ENCODE measurements at regions not wholly inside any gene's neighbourhood (a gene's known extent, or its start where the extent isn't known, plus 50 kb on each side); places are given as distances from the start of the nearest gene placed in this dataset.

- ChIA-PET POLR2A (no interaction called here), CTCF (no interaction called here)
- Histone ChIP-seq H3K27ac (ENCODE audit: low read length) (no peak overlapping the region), H3K9me3 (ENCODE audit: control insufficient read depth, insufficient read depth, low read depth, low read length) (no peaks in the 10 kb centered on the region), H3K27me3 (ENCODE audit: control insufficient read depth, insufficient read depth, low read length) (no peaks in the 10 kb centered on the region), H3K36me3 (ENCODE audit: control insufficient read depth, insufficient read depth, low read length) (no peaks in the 10 kb centered on the region), H3K4me3 (ENCODE audit: low read depth in 2 of 2, low read length in 2 of 2) (no peak overlapping the region), H3K4me1 (ENCODE audit: control insufficient read depth, insufficient read depth, low read length) (no peaks in the 10 kb centered on the region)
- BruUV-seq (replicated peaks) = no TSS peak
- ATAC-seq (no peak), DNase-seq (ENCODE audit: low read depth, low spot score) (no peak)
- TF ChIP-seq POLR2AphosphoS5 (IDR thresholded peaks at IDR 0.05; ENCODE audit: low read depth, low read length) (no peak), CTCF (IDR thresholded peaks at IDR 0.05) (no peak), TCF7L2 (IDR thresholded peaks at IDR 0.05; ENCODE audit: low read depth, low read length) (no peak), SIN3A (IDR thresholded peaks at IDR 0.05; ENCODE audit: borderline replicate concordance, insufficient read depth, low read depth, low read length) (no peak), REST (IDR thresholded peaks at IDR 0.05; ENCODE audit: insufficient read depth in 1 of 2, low read depth in 2 of 2, low read length in 1 of 2) (no peak)
- in situ Hi-C loops (cut with HindIII; ENCODE audit: low pct_unique_long_range_greater_than_20kb, low sequenced_read_pairs) = no loop called here
- intact Hi-C loops (cut with micrococcal nuclease; ENCODE audit: unreplicated experiment) = no loop called here
Observed at GRCh38 chr7:121466455-121466854, 70.3 kb upstream of the FAM3C start.

- BruUV-seq (replicated peaks) = no TSS peak
- Histone ChIP-seq H3K27ac (ENCODE audit: low read length) (no peak overlapping the region), H3K36me3 (ENCODE audit: control insufficient read depth, insufficient read depth, low read length) (no peaks in the 10 kb centered on the region), H3K4me1 (ENCODE audit: control insufficient read depth, insufficient read depth, low read length) (no peaks in the 10 kb centered on the region), H3K4me3 (ENCODE audit: low read depth in 2 of 2, low read length in 2 of 2) (no peak overlapping the region), H3K27me3 (ENCODE audit: control insufficient read depth, insufficient read depth, low read length) (no peaks in the 10 kb centered on the region), H3K9me3 (ENCODE audit: control insufficient read depth, insufficient read depth, low read depth, low read length) (no peaks in the 10 kb centered on the region)
- in situ Hi-C loops (cut with HindIII; ENCODE audit: low pct_unique_long_range_greater_than_20kb, low sequenced_read_pairs) (no loop called here), intact Hi-C loops (cut with micrococcal nuclease; ENCODE audit: unreplicated experiment) (no loop called here)
- TF ChIP-seq CTCF (IDR thresholded peaks at IDR 0.05) (no peak), TCF7L2 (IDR thresholded peaks at IDR 0.05; ENCODE audit: low read depth, low read length) (no peak), SIN3A (IDR thresholded peaks at IDR 0.05; ENCODE audit: borderline replicate concordance, insufficient read depth, low read depth, low read length) (no peak), POLR2AphosphoS5 (IDR thresholded peaks at IDR 0.05; ENCODE audit: low read depth, low read length) (no peak), REST (IDR thresholded peaks at IDR 0.05; ENCODE audit: insufficient read depth in 1 of 2, low read depth in 2 of 2, low read length in 1 of 2) (no peak)
- ChIA-PET CTCF (no interaction called here), POLR2A (no interaction called here)
- ATAC-seq (no peak), DNase-seq (ENCODE audit: low read depth, low spot score) (no peak)
Observed at GRCh38 chr7:121459148-121459547, 63.0 kb upstream of the FAM3C start.
